ENCODE measurements at regions not wholly inside any gene's neighbourhood (a gene's known extent, or its start where the extent isn't known, plus 50 kb on each side); places are given as distances from the start of the nearest gene placed in this dataset.
A peak's percentile ranks its signal among the peaks of the same experiment; 100 is the strongest.

DNA sequence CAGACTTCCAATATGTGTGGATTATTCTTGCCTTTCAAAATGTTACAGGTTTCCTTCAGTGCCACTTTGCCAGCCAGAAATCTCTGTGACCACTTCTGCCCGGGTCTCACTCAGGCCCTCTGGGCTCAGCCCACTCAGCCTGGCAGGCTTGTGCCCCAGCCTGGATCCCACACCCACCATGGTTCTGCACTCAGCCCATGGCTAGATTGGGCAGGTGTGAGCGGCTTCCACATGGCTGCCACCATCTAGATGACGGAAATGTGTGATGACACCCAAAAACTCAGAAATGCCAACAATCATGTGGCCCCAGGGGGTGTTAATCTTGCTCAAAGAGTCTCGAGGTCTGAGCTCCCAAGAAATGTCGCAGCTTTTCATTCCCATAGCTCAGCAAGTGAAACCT lies 1097.5 kb upstream of the SLC39A10 start:
- no peak for TF ChIP-seq CTCF (IDR thresholded peaks at IDR 0.05; ENCODE audit: extremely low read depth, insufficient read depth, missing control alignments)
- DNase-seq (ENCODE audit: low spot score) = no peak
- in situ Hi-C loops (cut with MboI; ENCODE audit: low pct_unique_long_range_greater_than_20kb, low sequenced_read_pairs, unreplicated experiment) = no loop called here

DNA sequence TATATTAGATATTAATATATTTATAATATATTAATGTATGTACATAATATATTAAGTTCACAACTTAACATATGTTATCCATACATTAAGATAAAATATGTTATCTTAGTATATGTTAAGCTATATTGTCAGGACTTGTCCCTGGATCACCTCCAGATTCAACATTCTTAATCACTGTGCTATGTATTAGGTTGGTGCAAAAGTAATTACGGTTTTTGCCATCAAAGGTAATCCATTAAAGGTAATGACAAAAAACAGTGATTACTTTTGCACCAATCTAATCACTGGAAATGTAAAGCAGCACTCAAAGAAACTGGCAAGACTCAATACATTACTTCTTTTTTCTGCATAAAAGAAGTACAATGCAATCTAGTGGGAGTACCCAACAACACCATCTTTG lies 1099.0 kb upstream of the SLC39A10 start:
- TF ChIP-seq CTCF (IDR thresholded peaks at IDR 0.05; ENCODE audit: extremely low read depth, insufficient read depth, missing control alignments) = no peak
- in situ Hi-C loops (cut with MboI; ENCODE audit: low pct_unique_long_range_greater_than_20kb, low sequenced_read_pairs, unreplicated experiment) = no loop called here
- DNase-seq (ENCODE audit: low spot score) = no peak

DNA sequence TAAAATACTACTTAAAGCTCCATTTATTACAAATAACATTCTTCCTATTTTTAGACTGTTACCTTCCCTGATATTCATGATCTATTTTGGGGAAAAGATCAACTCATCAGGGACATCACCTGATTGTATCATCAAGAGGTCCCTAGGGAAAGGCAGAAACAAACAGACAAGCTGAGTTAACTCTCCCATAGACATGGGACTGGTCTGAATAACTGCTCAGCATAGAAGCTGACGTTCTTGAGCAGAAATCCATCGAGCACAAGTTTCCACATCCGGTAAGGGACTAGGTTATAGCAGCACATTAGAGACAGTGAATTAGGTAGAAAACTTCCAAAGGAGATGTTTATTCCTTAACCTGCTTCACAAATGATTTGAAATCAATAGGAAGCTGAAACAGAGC lies 1100.4 kb upstream of the SLC39A10 start:
- no peak for DNase-seq (ENCODE audit: low spot score)
- no peak for TF ChIP-seq CTCF (IDR thresholded peaks at IDR 0.05; ENCODE audit: extremely low read depth, insufficient read depth, missing control alignments)
- in situ Hi-C loops (cut with MboI; ENCODE audit: low pct_unique_long_range_greater_than_20kb, low sequenced_read_pairs, unreplicated experiment) = no loop called here

DNA sequence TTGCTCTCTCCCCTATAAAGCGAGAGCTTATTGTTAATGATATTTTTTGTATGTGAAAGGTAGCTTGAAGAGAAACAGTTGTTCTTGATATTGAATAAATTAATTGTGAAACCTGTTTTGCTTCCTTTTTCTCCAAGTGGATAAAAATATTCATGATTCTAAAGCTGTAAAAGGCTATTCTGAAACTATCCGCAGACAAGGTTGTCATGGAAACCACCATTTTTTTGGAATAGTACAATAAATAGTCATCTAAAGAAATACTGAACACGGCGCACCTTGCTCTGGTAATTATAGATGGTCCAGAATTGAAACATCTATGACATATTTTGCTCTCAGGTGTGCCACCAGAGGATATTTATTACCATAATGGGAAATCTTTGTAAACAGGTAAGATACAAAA lies 1103.0 kb upstream of the SLC39A10 start:
- DNase-seq (ENCODE audit: low spot score) = no peak
- no peak for TF ChIP-seq CTCF (IDR thresholded peaks at IDR 0.05; ENCODE audit: extremely low read depth, insufficient read depth, missing control alignments)
- in situ Hi-C loops (cut with MboI; ENCODE audit: low pct_unique_long_range_greater_than_20kb, low sequenced_read_pairs, unreplicated experiment) = no loop called here

DNA sequence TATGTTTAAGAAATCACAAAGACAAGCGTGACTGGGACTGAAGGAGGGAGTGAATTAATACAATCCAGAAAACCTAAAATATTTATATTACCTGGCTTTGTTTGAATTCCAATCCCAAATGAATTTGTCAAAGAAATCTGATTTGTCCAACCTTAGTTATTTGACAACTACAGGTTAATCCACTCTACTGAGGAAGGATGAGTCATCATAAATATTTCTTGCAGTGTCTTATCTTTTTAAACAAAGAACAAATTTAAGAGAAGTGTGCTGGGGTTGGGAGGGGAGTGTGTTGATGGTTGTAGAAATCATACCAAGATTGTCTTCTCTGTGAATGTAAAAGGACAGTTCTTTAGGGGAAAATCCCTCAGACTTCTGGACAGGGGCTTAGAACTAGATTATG lies 1106.3 kb upstream of the SLC39A10 start:
- no peak for DNase-seq (ENCODE audit: low spot score)
- in situ Hi-C loops (cut with MboI; ENCODE audit: low pct_unique_long_range_greater_than_20kb, low sequenced_read_pairs, unreplicated experiment) = no loop called here
- TF ChIP-seq CTCF (IDR thresholded peaks at IDR 0.05; ENCODE audit: extremely low read depth, insufficient read depth, missing control alignments) = no peak

GRCh38 chr2:194549387-194549786 lies 1107.6 kb upstream of the SLC39A10 start:
- DNase-seq (ENCODE audit: low spot score) = no peak
- in situ Hi-C loops (cut with MboI; ENCODE audit: low pct_unique_long_range_greater_than_20kb, low sequenced_read_pairs, unreplicated experiment) = no loop called here
- no peak for TF ChIP-seq CTCF (IDR thresholded peaks at IDR 0.05; ENCODE audit: extremely low read depth, insufficient read depth, missing control alignments)

DNA sequence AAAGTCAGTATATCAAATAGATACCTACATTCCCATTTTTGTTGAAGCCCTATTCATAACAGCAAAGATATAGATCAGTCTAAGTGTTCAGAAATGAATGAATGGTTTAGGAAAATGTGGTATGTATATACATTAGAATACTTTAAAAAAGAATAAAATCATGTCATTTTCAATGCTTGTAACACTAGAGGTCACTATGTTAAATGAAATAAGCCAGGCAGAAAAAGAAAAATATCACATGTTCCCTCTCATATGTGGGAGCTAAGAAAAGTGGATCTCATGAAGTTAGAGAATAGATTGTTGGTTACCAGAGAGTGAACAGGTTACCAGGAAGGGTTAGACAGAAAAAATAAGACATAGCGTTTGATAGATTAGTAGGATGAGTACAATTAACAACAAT lies 1111.0 kb upstream of the SLC39A10 start:
- DNase-seq (ENCODE audit: low spot score) = no peak
- in situ Hi-C loops (cut with MboI; ENCODE audit: low pct_unique_long_range_greater_than_20kb, low sequenced_read_pairs, unreplicated experiment) = no loop called here
- TF ChIP-seq CTCF (IDR thresholded peaks at IDR 0.05; ENCODE audit: extremely low read depth, insufficient read depth, missing control alignments) = peak; percentile 12
